Activated CD8-positive, alpha-beta memory T cell treated with anti-CD3 and anti-CD28 coated beads for 48 hours (primary cell): ENCODE measurements at regions not wholly inside any gene's neighbourhood (a gene's known extent, or its start where the extent isn't known, plus 50 kb on each side); places are given as distances from the start of the nearest gene placed in this dataset.
"Not testable (repeated sequence)": the region's sequence is repeated elsewhere in the genome, so short reads cannot be mapped to it uniquely, and the experiment has no call there.

ENCODE experiments used
- DNase-seq, 3 experiments: peaks; one replicate each; pipeline ENCODE4 v3.0.0-alpha.2; 2020; ENCODE audit warnings: low read depth in 2 of 3, low spot score in 2 of 3

GRCh38 chr4:180292339-180292738, 1950.9 kb upstream of the TENM3 start:
- no peak for DNase-seq

- DNase-seq = no peak
Observed at GRCh38 chr4:180296036-180296599, 1947.1 kb upstream of the TENM3 start.

GRCh38 chr4:180304321-180304720, 1938.9 kb upstream of the TENM3 start:
- DNase-seq = no peak

- DNase-seq = no peak
Observed at GRCh38 chr4:180310616-180311015, 1932.6 kb upstream of the TENM3 start.

GRCh38 chr4:180314972-180315371, 1928.2 kb upstream of the TENM3 start:
- no peak for DNase-seq

GRCh38 chr4:180330521-180330920, 1912.7 kb upstream of the TENM3 start:
- DNase-seq = no peak

- no peak for DNase-seq
Observed at GRCh38 chr4:180333162-180333561, 1910.0 kb upstream of the TENM3 start.

GRCh38 chr4:180335566-180335965, 1907.6 kb upstream of the TENM3 start:
- no peak for DNase-seq

GRCh38 chr4:180336494-180337090, 1906.6 kb upstream of the TENM3 start:
- DNase-seq = no peak

- DNase-seq = no peak
Observed at GRCh38 chr4:180341926-180342325, 1901.3 kb upstream of the TENM3 start.

GRCh38 chr4:180350901-180351300, 1892.3 kb upstream of the TENM3 start:
- no peak for DNase-seq

GRCh38 chr4:180356766-180357165, 1886.4 kb upstream of the TENM3 start:
- DNase-seq = no peak

GRCh38 chr4:180360113-180360512, 1883.1 kb upstream of the TENM3 start:
- DNase-seq = not testable (repeated sequence)

GRCh38 chr4:180363815-180364214, 1879.4 kb upstream of the TENM3 start:
- no peak for DNase-seq

- DNase-seq = no peak
Observed at GRCh38 chr4:180372691-180373090, 1870.5 kb upstream of the TENM3 start.

GRCh38 chr4:180377741-180378140, 1865.5 kb upstream of the TENM3 start:
- no peak for DNase-seq

GRCh38 chr4:180380733-180381132, 1862.5 kb upstream of the TENM3 start:
- DNase-seq = no peak

- no peak for DNase-seq
Observed at GRCh38 chr4:180391613-180392012, 1851.6 kb upstream of the TENM3 start.

GRCh38 chr4:180394312-180394711, 1848.9 kb upstream of the TENM3 start:
- DNase-seq = no peak

- DNase-seq = no peak
Observed at GRCh38 chr4:180394730-180395129, 1848.5 kb upstream of the TENM3 start.

- DNase-seq = no peak
Observed at GRCh38 chr4:180398564-180398963, 1844.6 kb upstream of the TENM3 start.

- no peak for DNase-seq
Observed at GRCh38 chr4:180407275-180407885, 1835.8 kb upstream of the TENM3 start.
